Activated CD4-positive, alpha-beta T cell treated with anti-CD3 and anti-CD28 coated beads, Interleukin-2, amount 50 U/mL, for 48 hours (primary cell): ENCODE measurements at regions not wholly inside any gene's neighbourhood (a gene's known extent, or its start where the extent isn't known, plus 50 kb on each side); places are given as distances from the start of the nearest gene placed in this dataset.
"Not testable (repeated sequence)": the region's sequence is repeated elsewhere in the genome, so short reads cannot be mapped to it uniquely, and the experiment has no call there.

Source experiments
- DNase-seq, 2 experiments: peaks; one replicate each; pipeline ENCODE4 v3.0.0-alpha.2; 2020

DNA sequence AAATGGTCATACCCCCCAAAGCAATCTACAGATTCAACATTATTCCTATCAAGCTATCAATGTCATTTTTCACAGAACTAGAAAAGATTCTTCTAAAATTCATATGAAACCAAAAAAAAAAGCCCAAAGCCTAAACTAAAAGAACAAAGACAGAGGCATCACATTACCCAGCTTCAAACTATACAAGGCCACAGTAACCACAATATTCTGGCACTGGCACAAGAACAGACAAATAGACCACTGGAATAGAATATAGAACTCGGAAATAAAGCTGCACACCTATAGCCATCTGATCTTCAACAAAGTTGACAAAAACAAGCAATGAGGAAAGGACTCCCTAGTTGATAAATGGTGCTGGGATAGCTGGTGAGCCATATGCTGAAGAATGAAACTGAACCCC lies 89.2 kb upstream of the PCED1B start:
- no peak for DNase-seq

- not testable (repeated sequence) for DNase-seq
These were observed 87.4 kb upstream of the PCED1B start for GRCh38 chr12:46992051-46992450.

DNA sequence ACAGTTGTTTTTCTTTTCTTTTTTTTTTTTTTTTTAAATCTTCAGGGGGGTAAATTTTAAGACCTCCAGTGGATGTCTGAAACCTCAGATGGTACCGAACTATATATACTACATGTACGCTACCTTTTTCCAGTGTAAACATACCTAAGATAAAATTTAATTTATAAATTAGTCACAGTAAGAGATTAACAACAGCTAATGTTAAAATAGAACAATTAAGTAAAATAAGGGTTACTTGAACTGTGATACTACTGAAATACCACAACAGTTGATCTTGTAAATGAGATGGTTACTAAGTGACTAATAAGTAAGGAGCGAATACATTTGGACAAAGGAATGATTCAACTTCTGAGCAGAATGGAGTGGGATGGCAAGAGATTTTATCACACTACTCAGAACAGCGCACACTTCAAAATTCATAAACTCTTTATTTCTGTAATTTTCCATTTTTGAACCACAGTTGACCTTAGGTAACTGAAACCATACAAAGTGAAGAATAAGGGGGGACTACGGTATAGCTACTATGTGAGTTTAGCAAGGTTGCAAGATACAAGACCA lies 80.5 kb upstream of the PCED1B start:
- no peak for DNase-seq

- DNase-seq: no peak
These were observed 74.8 kb upstream of the PCED1B start for GRCh38 chr12:47004634-47005033.

DNA sequence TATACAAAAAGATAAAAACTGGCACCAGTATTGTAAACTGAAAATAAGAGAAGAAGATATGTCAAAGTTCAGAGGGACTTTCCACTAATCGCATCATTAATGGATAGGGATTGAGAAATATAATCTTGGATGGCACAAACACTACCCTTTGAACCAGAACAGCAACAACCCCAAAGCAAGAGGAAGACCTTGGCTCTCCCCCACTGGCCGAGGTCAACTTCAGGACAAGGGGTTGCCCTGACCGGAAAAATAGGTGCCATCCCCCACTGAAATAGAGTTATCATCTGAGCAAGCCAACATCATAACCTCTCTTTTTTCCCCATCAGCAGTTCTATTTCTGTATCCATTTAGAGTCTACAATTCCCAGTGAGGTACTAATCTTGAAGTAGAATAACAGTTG lies 72.4 kb upstream of the PCED1B start:
- no peak for DNase-seq

GRCh38 chr12:47012552-47012951 lies 66.9 kb upstream of the PCED1B start:
- DNase-seq: no peak

DNA sequence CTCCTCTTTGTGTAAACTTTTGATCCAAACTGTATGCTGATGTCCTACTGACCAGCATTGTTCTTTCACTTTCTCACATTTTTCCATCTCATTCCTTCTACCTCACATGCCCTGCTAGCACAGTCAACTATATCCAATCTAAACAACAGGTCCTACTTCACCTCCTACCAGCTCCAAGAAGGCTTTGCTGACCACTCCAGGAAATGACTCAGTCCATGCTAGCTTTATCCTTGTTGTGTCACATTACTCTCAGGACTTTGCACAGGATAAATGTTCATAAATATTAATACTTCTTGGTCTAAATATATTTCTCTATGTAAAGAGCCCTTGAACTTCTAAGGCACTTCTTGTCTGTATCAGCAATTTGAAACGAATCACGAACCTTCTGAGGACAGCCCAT lies 64.9 kb upstream of the PCED1B start:
- no peak for DNase-seq

DNA sequence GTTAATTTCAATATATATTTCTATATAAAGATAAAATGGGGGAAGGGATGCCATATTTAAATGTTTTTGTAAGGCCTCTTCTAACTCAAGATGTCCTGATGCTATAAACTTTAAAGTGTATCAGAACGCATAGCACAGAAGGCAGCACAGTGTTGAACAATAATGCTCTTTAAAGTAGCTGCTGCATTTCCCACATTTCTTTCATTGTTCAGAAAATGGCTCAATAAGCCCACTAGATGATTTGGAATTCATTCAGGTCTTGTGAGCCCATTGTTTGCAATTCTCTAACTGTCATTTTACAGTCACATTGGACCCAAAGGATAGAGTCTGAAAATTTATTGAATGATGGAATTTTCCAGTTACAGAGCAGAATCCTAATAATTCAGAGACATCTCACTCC lies 64.0 kb upstream of the PCED1B start:
- no peak for DNase-seq

DNA sequence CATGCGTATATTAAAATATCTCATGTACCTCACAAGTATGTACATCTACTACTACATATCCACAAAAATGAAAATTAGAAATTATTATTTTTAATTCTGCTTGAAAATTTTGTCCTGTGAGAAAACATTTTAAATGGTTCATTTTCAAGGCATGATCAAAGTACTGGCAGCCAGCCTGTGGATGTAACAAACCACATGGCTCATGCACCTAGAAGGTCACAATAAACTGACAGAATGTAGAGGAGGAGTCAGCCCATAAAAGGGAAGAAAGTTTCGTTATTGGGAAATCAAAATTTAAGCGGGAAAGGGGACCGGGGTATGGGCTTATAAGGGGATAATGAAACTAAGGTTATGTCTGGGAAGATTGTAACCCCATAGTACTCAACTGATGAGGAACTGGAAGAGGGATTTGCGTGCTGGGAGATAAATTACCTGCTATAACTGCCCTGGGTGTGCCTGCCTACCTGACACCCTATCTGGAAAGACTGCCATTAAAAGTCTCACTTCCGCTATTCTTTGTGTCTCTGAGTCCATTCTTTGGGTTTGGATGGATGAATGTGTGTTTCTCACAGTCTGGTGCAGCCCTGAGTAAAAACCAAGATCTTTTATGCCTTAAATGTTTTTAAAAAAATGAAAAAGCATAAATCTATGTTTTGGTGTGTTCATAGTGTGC lies 62.2 kb upstream of the PCED1B start:
- no peak for DNase-seq

DNA sequence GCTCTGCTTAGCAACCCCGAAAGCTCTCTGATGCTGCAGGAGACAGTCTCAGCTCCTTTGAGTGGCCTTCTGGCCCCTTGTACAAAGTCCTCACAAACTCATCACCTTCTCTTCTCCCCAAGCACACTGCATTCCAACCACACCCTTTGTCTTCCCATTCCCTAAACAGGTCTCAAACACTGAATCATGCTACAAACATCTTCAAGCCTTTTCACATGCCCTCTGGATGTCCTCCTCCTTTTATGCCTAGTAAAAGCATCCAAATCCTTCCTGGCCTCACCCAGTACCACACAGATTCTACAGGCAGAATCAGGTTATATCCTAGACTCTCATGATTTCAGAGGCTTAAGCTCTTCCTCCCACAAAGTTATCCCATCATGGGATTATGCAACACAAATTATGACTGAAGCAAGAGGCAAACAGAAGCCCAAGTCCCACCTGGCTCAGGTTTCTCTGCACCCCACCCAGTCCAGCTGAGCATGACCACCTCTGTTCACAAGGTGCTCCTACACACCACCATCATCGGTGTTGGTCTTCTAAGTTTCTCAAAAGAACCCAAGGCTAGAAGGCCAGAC lies 61.4 kb upstream of the PCED1B start:
- no peak for DNase-seq

DNA sequence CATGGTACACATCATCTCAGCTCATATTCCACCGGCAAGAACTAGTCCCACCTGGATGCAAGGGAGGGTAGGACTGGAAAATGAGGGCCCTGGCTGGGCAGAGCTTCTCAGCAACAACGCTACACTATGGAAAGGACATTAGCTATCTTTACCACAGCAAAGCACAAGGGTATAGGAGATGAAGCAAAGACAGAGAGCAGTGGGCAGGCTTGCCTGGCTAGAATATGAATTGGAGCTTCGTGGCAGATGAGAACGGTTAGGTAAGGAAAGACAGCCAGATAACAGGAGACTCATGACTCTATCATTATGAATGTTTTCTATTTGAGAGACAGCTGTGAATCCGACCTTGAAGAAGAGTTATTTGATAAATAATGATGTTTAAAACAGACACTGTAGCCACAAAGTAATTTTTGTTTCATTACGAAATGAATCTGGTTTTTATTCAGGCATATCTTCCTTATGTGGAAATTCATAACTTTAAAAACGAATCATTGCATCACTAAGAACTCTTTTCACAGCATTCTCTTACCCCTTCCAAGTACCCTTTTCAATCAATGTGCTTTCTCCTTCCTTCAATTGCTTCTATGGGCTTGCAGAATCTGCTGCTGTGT lies 59.1 kb upstream of the PCED1B start:
- no peak for DNase-seq

- DNase-seq: no peak
These were observed 58.1 kb upstream of the PCED1B start for GRCh38 chr12:47021298-47021697.

GRCh38 chr12:47022296-47022695 lies 57.1 kb upstream of the PCED1B start:
- DNase-seq: no peak

GRCh38 chr12:47023311-47023710 lies 56.1 kb upstream of the PCED1B start:
- DNase-seq: no peak

DNA sequence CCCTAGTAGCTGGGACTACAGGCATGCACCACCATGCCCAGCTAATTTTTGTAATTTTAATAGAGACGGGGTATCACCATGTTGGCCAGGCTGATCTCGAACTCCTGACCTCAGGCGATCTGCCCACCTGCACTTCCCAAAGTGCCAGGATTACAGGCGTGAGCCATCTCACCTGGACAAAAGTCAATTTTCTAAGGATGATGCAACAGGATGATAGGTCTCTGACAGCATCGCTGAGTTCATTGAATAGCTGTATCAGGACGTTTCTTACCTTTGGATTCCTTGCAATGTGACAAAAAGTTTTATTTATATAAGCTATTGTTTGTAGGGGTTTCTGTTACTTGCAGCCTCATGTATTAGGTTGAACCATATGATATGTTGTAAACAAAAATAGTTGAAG lies 55.5 kb upstream of the PCED1B start:
- DNase-seq: no peak

DNA sequence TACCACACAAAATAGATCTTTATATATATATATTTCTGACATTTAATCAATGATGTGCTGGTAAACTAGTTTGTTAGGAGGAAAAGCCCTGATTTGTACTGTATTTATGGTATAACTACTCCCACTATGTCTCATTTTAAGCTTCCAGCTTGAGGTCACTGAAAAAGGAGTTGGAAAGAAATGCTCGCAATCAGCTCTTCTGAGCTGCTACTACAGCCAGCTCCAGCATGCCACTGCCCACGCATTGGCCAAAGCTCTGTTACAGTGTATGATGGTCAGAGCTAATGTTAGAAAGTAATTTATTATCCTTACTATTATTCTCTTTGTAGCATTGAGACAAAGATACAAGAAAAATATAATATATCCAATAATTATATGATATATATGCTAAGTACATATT lies 55.0 kb upstream of the PCED1B start:
- DNase-seq: no peak

GRCh38 chr12:47025349-47025748 lies 54.1 kb upstream of the PCED1B start:
- DNase-seq: no peak

- no peak for DNase-seq
These were observed 53.6 kb upstream of the PCED1B start for GRCh38 chr12:47025798-47026197.

GRCh38 chr12:47026291-47026690 lies 53.1 kb upstream of the PCED1B start:
- no peak for DNase-seq
